Mucosa of descending colon (tissue), 3 donors: ENCODE measurements at regions not wholly inside any gene's neighbourhood (a gene's known extent, or its start where the extent isn't known, plus 50 kb on each side); places are given as distances from the start of the nearest gene placed in this dataset.
"Not testable (repeated sequence)": the region's sequence is repeated elsewhere in the genome, so short reads cannot be mapped to it uniquely, and the experiment has no call there.

Experiments
- ATAC-seq: fragments of 200-7000 bp; cut with Tn5 transposase; one replicate; pipeline ENCODE4 v1.9.1; 2020; ENCODE audit warnings: mild to moderate bottlenecking, moderate library complexity
- DNase-seq, 3 donors: peaks; one replicate each; pipeline ENCODE4 v3.0.0-alpha.2; 2020
- H3K36me3 ChIP-seq: fragments of 200-600 bp; one replicate; pipeline ENCODE4 v1.8.0; 2021; ENCODE audit warnings: low read depth, mild to moderate bottlenecking
- H3K4me1 ChIP-seq: fragments of 200-600 bp; one replicate; pipeline ENCODE4 v1.8.0; 2021; ENCODE audit warnings: low read depth, mild to moderate bottlenecking
- H3K4me3 ChIP-seq: fragments of 200-600 bp; one replicate; pipeline ENCODE4 v1.8.0; 2021; ENCODE audit warnings: mild to moderate bottlenecking
- H3K9me3 ChIP-seq: fragments of 200-600 bp; one replicate; pipeline ENCODE4 v1.8.0; 2021; ENCODE audit warnings: mild to moderate bottlenecking
- CTCF ChIP-seq: fragments of 200-600 bp; IDR thresholded peaks from one replicate; pipeline ENCODE4 v1.8.0; 2022; ENCODE audit warnings: antibody characterized with exemption, mild to moderate bottlenecking
- intact Hi-C, 2 donors: fragments of 100-400 bp; cut with DNase I in 1 of 2; cut with micrococcal nuclease in 1 of 2; formaldehyde crosslinking; loops; one replicate each; pipeline versions ENCODE4 v1.11.0 to v1.11.1; 2022; cut with DNase I, micrococcal nuclease
- donor health status: DM: no; HTN: no; CAD: no; lungs with moderate emphysema.
- donor health status: DM: no; HTN: no; CAD: no.
- donor health status: DM: no; HTN: yes; CAD: no.

- Histone ChIP-seq H3K9me3 (no peaks in the 10 kb centered on the region), H3K4me3 (no peak overlapping the region), H3K36me3 (no peaks in the 10 kb centered on the region), H3K4me1 (no peaks in the 10 kb centered on the region)
- intact Hi-C loops, result no loop called here
- no peak for TF ChIP-seq CTCF
- no peak for DNase-seq
- no peak for ATAC-seq
Observed at GRCh38 chr15:62512904-62513303, 347.8 kb upstream of the C2CD4B start.

DNA sequence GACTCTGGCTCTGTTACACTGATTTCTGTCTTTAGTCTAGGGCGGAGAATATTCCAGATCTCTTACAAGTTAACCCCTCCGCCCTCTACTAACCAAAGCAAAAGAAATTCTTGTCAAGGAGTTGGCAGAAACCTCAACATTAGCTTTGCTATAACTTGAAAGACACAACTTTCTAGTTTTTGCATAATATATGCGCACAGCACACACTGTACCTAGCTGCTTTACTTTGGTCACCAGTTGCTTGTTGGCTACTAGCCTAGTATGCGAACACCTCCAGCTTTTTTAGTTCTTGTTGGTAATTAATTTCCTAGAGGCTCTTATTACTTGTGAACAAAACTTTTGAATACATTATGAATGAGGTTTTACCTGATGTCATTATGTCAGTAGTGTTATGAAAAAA, 348.8 kb upstream of the C2CD4B start:
- Histone ChIP-seq H3K9me3 (no peaks in the 10 kb centered on the region), H3K4me3 (no peak overlapping the region), H3K4me1 (no peaks in the 10 kb centered on the region), H3K36me3 (no peaks in the 10 kb centered on the region)
- ATAC-seq (no peak), DNase-seq (no peak)
- intact Hi-C loops, result no loop called here
- no peak for TF ChIP-seq CTCF

DNA sequence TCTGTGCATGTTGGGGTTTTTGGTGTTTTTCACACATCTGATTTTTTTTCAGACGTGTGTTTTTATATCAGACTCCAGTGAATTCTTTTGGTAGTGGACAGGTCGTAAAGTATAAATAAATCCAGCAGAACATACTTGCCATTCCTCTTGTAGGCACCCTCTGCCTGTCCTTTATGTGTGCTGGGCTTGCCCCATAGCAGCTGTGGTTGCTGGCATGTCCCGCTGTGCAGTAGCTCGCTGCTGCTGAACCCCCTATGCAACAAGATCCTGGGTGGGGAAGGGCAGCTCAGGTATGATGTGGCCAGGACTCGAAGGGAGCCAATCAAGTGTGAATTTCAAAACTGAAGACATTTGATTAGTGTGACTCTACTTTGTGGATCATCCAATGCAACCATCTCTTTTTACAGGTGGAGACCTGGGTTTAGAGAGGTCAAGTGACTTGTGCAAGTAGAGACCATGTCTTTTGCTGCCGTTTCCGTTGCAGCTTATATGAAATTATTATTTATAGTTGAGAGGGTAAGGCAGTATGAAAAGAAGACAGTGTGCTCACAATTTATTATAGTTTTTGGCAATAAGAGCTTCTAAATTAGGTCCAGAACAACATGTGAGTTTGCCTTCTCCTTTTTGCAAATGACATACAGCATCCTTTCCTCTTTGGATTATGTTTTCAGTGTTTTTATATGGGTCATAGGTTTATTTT, 350.8 kb upstream of the C2CD4B start:
- ATAC-seq, result no peak
- Histone ChIP-seq H3K4me1 (no peaks in the 10 kb centered on the region), H3K4me3 (no peak overlapping the region), H3K9me3 (no peaks in the 10 kb centered on the region), H3K36me3 (no peaks in the 10 kb centered on the region)
- no peak for TF ChIP-seq CTCF
- intact Hi-C loops, result no loop called here
- DNase-seq, result no peak

DNA sequence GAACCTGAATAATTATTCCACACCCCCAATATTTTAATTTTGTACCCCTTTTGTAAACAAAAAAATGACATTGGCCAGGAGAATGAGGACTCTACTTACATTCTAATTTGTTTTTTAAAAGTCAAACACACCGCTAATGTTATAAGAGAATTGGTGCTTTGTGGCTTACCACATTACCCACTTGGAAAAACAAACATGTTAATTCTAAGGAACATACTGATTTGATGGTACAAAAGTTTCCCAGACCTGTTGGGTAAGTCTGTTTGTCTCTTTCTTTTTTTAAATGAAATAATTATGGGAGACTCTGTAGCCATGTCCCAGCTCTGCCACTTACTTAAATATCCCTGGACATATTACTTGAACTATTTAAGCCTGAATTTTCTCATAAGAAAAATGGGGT, 352.5 kb upstream of the C2CD4B start:
- TF ChIP-seq CTCF, result no peak
- Histone ChIP-seq H3K9me3 (no peaks in the 10 kb centered on the region), H3K36me3 (no peaks in the 10 kb centered on the region), H3K4me1 (no peaks in the 10 kb centered on the region), H3K4me3 (no peak overlapping the region)
- intact Hi-C loops, result no loop called here
- ATAC-seq (no peak), DNase-seq (no peak)

DNA sequence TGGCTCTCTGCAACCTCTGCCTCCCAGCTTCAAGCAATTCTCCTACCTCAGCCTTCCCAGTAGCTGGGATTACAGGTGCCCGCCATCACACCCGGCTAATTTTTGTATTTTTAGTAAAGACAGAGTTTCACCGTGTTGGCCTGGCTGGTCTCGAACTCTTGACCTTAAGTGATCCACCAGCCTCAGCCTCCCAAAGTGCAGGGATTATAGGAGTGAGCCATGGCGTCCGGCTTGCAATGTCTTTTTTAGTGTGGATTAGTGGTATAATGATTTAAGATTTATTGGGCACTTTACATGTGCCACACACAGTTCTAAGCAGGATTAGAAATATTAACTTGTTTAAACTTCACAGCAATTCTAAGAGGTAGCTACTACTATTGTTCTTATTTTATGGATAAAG, 353.6 kb upstream of the C2CD4B start:
- ATAC-seq, H3K36me3 ChIP-seq, intact Hi-C loops, DNase-seq, H3K4me3 ChIP-seq, H3K4me1 ChIP-seq, H3K9me3 ChIP-seq: not testable (repeated sequence)

DNA sequence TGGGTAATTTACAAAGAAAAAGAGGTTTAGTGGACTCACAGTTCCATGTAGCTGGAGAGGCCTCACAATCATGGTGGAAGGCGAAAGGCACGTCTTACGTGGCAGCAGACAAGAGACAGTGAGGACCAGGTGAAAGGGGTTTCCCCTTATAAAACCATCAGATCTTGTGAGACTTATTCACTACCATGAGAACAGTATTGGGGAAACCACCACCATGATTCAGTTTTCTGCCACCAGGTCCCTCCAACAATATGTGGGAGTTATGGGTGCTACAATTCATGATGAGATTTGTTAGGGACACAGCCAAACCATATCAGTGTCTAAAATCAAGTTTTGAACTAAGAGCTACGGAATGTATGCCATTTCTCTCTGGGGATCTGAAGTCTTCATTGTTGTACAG, 354.8 kb upstream of the C2CD4B start:
- H3K36me3 ChIP-seq, result no peaks in the 10 kb centered on the region
- H3K4me3 ChIP-seq, result no peak overlapping the region
- no peaks in the 10 kb centered on the region for H3K9me3 ChIP-seq
- H3K4me1 ChIP-seq, result no peaks in the 10 kb centered on the region
- ATAC-seq (no peak), DNase-seq (no peak)
- no peak for TF ChIP-seq CTCF
- intact Hi-C loops, result no loop called here
